H1 (cell line): ENCODE measurements at regions not wholly inside any gene's neighbourhood (a gene's known extent, or its start where the extent isn't known, plus 50 kb on each side); places are given as distances from the start of the nearest gene placed in this dataset.

Experiments
- CTCF ChIA-PET: fragments of 300-600 bp; sonication (Branson Sonifier 250); formaldehyde crosslinking; loops from one replicate; lab custom pipeline; 2021; ENCODE audit not compliant: partially characterized antibody; lab: Charles Lee
- POLR2A ChIA-PET: fragments of 300-600 bp; sonication (Branson Sonifier 250); formaldehyde crosslinking; loops from one replicate; lab custom pipeline; 2021; ENCODE audit warnings: inconsistent platforms; ENCODE audit not compliant: partially characterized antibody; lab: Charles Lee
- DNase-seq, 2 experiments: peaks; one replicate each; pipeline versions ENCODE4 v3.0.0 to v3.0.0-alpha.2; 2010 to 2022; ENCODE audit warnings: low spot score in 2 of 2, low read depth in 1 of 2, mixed read lengths in 1 of 2
- FAIRE-seq: peaks from 2 replicates; lab custom pipeline; 2011; peaks lifted over from hg19 to GRCh38; lab: Jason Lieb, UNC
- H2AFZ ChIP-seq: 2 replicates; pipeline ENCODE4 v1.8.1; 2012; ENCODE audit warnings: low read length, inconsistent platforms
- H2AK5ac ChIP-seq: 2 replicates; pipeline ENCODE4 v1.6.1; 2013; ENCODE audit warnings: low read depth, low read length
- H2BK120ac ChIP-seq: replicated peaks from 2 replicates; pipeline ENCODE3; 2013; ENCODE audit warnings: low read depth, low read length, inconsistent platforms
- H2BK12ac ChIP-seq: 2 replicates; pipeline ENCODE4 v1.6.1; 2013; ENCODE audit warnings: low read depth, low read length
- H2BK15ac ChIP-seq: 2 replicates; pipeline ENCODE4 v1.6.1; 2013; ENCODE audit warnings: low read length
- H2BK20ac ChIP-seq: 2 replicates; pipeline ENCODE4 v1.6.1; 2013; ENCODE audit warnings: low read length
- H2BK5ac ChIP-seq: 2 replicates; pipeline ENCODE4 v1.6.1; 2013; ENCODE audit warnings: low read depth, low read length
- H3K14ac ChIP-seq: 2 replicates; pipeline ENCODE4 v1.6.1; 2013; ENCODE audit warnings: inconsistent platforms; ENCODE audit not compliant: insufficient read length
- H3K18ac ChIP-seq: 2 replicates; pipeline ENCODE4 v1.6.1; 2013; ENCODE audit warnings: low read length; ENCODE audit errors: extremely low read depth
- H3K23ac ChIP-seq: 2 replicates; pipeline ENCODE4 v1.6.1; 2013; ENCODE audit warnings: inconsistent platforms; ENCODE audit not compliant: insufficient read length
- H3K23me2 ChIP-seq: 2 replicates; pipeline ENCODE4 v1.6.1; 2013; ENCODE audit warnings: low read depth, low read length
- H3K27ac ChIP-seq: 2 replicates; pipeline ENCODE4 v1.6.1; 2011; ENCODE audit warnings: low read depth, low read length, inconsistent platforms
- H3K27me3 ChIP-seq, 4 experiments: replicated peaks in 1 of 4; 1 replicate in 1 of 4; 2 replicates in 3 of 4; pipeline versions ENCODE4 v1.6.1 to v1.8.1; 2011 to 2013; ENCODE audit warnings: low read length in 3 of 4, mild to moderate bottlenecking in 3 of 4, inconsistent platforms in 2 of 4, mixed read lengths in 2 of 4, moderate library complexity in 1 of 4; ENCODE audit not compliant: control insufficient read depth in 3 of 4, insufficient read depth in 3 of 4; ENCODE audit errors: extremely low read depth in 1 of 4
- H3K36me3 ChIP-seq, 4 experiments: 2 replicates each; pipeline versions ENCODE4 v1.6.1 to v1.8.1; 2011 to 2013; ENCODE audit warnings: mild to moderate bottlenecking in 4 of 4, low read length in 3 of 4, moderate library complexity in 2 of 4, control low read depth in 1 of 4, inconsistent platforms in 1 of 4; ENCODE audit not compliant: insufficient read depth in 4 of 4, control insufficient read depth in 2 of 4
- H3K4ac ChIP-seq: replicated peaks from 2 replicates; pipeline ENCODE3; 2013; ENCODE audit warnings: low read length, low read depth, mixed read lengths, inconsistent platforms; ENCODE audit not compliant: insufficient read length
- H3K4me1 ChIP-seq, 4 experiments: replicated peaks in 1 of 4; 1 replicate in 1 of 4; 2 replicates in 3 of 4; pipeline versions ENCODE4 v1.6.1 to v1.8.1; 2011 to 2013; ENCODE audit warnings: low read length in 3 of 4, inconsistent platforms in 2 of 4, mixed read lengths in 1 of 4; ENCODE audit not compliant: insufficient read depth in 4 of 4, control insufficient read depth in 3 of 4
- H3K4me2 ChIP-seq, 2 experiments: 2 replicates each; pipeline versions ENCODE4 v1.6.1 to v1.8.1; 2011 to 2013; ENCODE audit warnings: low read depth in 2 of 2, low read length in 2 of 2, control low read depth in 1 of 2, inconsistent platforms in 1 of 2, mild to moderate bottlenecking in 1 of 2; ENCODE audit not compliant: insufficient read depth in 1 of 2
- H3K4me3 ChIP-seq, 4 experiments: fragments of 200-600, 300-600 bp in 1 of 4; sonication (generic), shearing (Covaris generic), sonication (Bioruptor Twin) in 1 of 4; 2 replicates each; pipeline versions ENCODE4 v1.5.1 to v1.8.1; 2011 to 2016; ENCODE audit warnings: low read length in 4 of 4, low read depth in 3 of 4, control low read depth in 2 of 4, inconsistent platforms in 2 of 4, mild to moderate bottlenecking in 2 of 4, mixed read lengths in 1 of 4, moderate library complexity in 1 of 4; ENCODE audit not compliant: insufficient read depth in 2 of 4; ENCODE audit errors: extremely low read depth in 1 of 4
- H3K56ac ChIP-seq: replicated peaks from 2 replicates; pipeline ENCODE3; 2013; ENCODE audit warnings: low read depth, mild to moderate bottlenecking, mixed read lengths, low read length, inconsistent platforms; ENCODE audit not compliant: insufficient read length
- H3K79me1 ChIP-seq: 2 replicates; pipeline ENCODE4 v1.6.1; 2013; ENCODE audit warnings: low read depth, low read length, control low read depth
- H3K79me2 ChIP-seq, 2 experiments: 2 replicates each; pipeline versions ENCODE4 v1.6.1 to v1.8.1; 2012 to 2013; ENCODE audit warnings: low read length in 2 of 2, mild to moderate bottlenecking in 2 of 2, inconsistent platforms in 1 of 2; ENCODE audit not compliant: insufficient read depth in 2 of 2, control insufficient read depth in 1 of 2
- H3K9ac ChIP-seq, 4 experiments: replicated peaks in 1 of 4; 1 replicate in 1 of 4; 2 replicates in 3 of 4; pipeline versions ENCODE4 v1.6.1 to v1.8.1; 2011 to 2013; ENCODE audit warnings: low read depth in 3 of 4, low read length in 3 of 4, control low read depth in 2 of 4, mild to moderate bottlenecking in 2 of 4, moderate library complexity in 2 of 4, inconsistent platforms in 1 of 4; ENCODE audit errors: extremely low read depth in 1 of 4
- H3K9me3 ChIP-seq, 2 experiments: 2 replicates each; pipeline versions ENCODE4 v1.6.1 to v1.8.1; 2012 to 2013; ENCODE audit warnings: mild to moderate bottlenecking in 2 of 2, moderate library complexity in 2 of 2, control low read depth in 1 of 2, inconsistent platforms in 1 of 2, low read depth in 1 of 2, low read length in 1 of 2, mixed read lengths in 1 of 2; ENCODE audit not compliant: insufficient read depth in 2 of 2
- H4K20me1 ChIP-seq, 2 experiments: replicated peaks in 1 of 2; 2 replicates each; pipeline versions ENCODE3 to v1.8.1; 2011 to 2013; ENCODE audit warnings: inconsistent platforms in 2 of 2, low read length in 2 of 2, mild to moderate bottlenecking in 1 of 2; ENCODE audit not compliant: insufficient read depth in 2 of 2, control insufficient read depth in 1 of 2
- H4K5ac ChIP-seq: 2 replicates; pipeline ENCODE4 v1.6.1; 2013; ENCODE audit warnings: low read length, low read depth, mixed read lengths, inconsistent platforms; ENCODE audit not compliant: insufficient read length
- H4K8ac ChIP-seq: 2 replicates; pipeline ENCODE4 v1.8.0; 2013; ENCODE audit warnings: mild to moderate bottlenecking, moderate library complexity, low read length, inconsistent platforms; ENCODE audit not compliant: insufficient read depth; ENCODE audit errors: extremely low read depth
- H4K91ac ChIP-seq: replicated peaks from 2 replicates; pipeline ENCODE3; 2013; ENCODE audit warnings: low read length, mixed read lengths, inconsistent platforms; ENCODE audit not compliant: insufficient read length
- CBX8 ChIP-seq: fragments of 300-800, 300-1000 bp; sonication (generic); IDR thresholded peaks from 2 replicates; pipeline ENCODE4 v1.7.1; 2016; ENCODE audit warnings: low read depth, low read length, borderline replicate concordance
- EGR1 ChIP-seq: IDR thresholded peaks from 2 replicates; pipeline ENCODE4 v1.6.1; 2011; ENCODE audit warnings: low read depth, low read length, borderline replicate concordance
- FOSL1 ChIP-seq: IDR thresholded peaks from 2 replicates; pipeline ENCODE4 v1.6.1; 2011; ENCODE audit warnings: mild to moderate bottlenecking, low read depth, low read length, moderate library complexity; ENCODE audit not compliant: insufficient read depth
- GTF2F1 ChIP-seq: IDR thresholded peaks from 2 replicates; pipeline ENCODE4 v1.6.1; 2012; ENCODE audit warnings: low read depth, low read length, improper control_type of control experiment, borderline replicate concordance
- NANOG ChIP-seq: IDR thresholded peaks from 2 replicates; pipeline ENCODE4 v1.6.1; 2011; ENCODE audit warnings: low read length, low read depth, mild to moderate bottlenecking, inconsistent platforms; ENCODE audit not compliant: insufficient read depth, poor library complexity, severe bottlenecking
- SP1 ChIP-seq: IDR thresholded peaks from 2 replicates; pipeline ENCODE4 v1.6.1; 2011; ENCODE audit warnings: low read depth, low read length
- SRF ChIP-seq: IDR thresholded peaks from 2 replicates; pipeline ENCODE4 v1.6.1; 2011; ENCODE audit warnings: mild to moderate bottlenecking, low read depth, low read length, moderate library complexity
- TBP ChIP-seq: IDR thresholded peaks from 2 replicates; pipeline ENCODE4 v1.6.1; 2011; ENCODE audit warnings: low read depth, low read length, improper control_type of control experiment
- TEAD4 ChIP-seq: IDR thresholded peaks from 2 replicates; pipeline ENCODE4 v1.6.1; 2012; ENCODE audit warnings: low read depth, low read length, inconsistent platforms, mixed read lengths
- YY1 ChIP-seq: IDR thresholded peaks from 2 replicates; pipeline ENCODE4 v1.6.1; 2011; ENCODE audit warnings: low read depth, mild to moderate bottlenecking, low read length
- ZNF274 ChIP-seq: IDR thresholded peaks from 2 replicates; pipeline ENCODE4 v1.7.0; 2012; ENCODE audit warnings: low read length, borderline replicate concordance; ENCODE audit errors: extremely low read depth
- WGBS, 2 experiments: shearing (Covaris generic) in 1 of 2; methylation state at CpG; one replicate each; pipeline versions ENCODE4 v1.1.6 to v1.1.7; 2013 to 2015; ENCODE audit warnings: low lambda C conversion rate in 2 of 2, mixed read lengths in 2 of 2, inconsistent platforms in 1 of 2, low coverage in 1 of 2, missing lambda C conversion rate in 1 of 2; ENCODE audit not compliant: insufficient replicate concordance in 2 of 2, insufficient coverage in 1 of 2, insufficient read length in 1 of 2; ENCODE audit errors: extremely low coverage in 1 of 2, missing lambda C conversion rate in 1 of 2; 5-methylcytosine and 5-hydroxymethylcytosine counted together
- TF ChIP-seq, protein P1 (sequence below), 3 experiments: IDR thresholded peaks; 1 replicate in 2 of 3; 2 replicates in 1 of 3; pipeline versions ENCODE4 v1.5.1 to v1.6.1; 2011; ENCODE audit warnings: low read length in 3 of 3, mild to moderate bottlenecking in 3 of 3, inconsistent platforms in 2 of 3, low read depth in 1 of 3, moderate library complexity in 1 of 3; ENCODE audit not compliant: insufficient read depth in 1 of 3; ENCODE audit errors: control extremely low read depth in 1 of 3

GRCh38 chr3:6155650-6156338 is 705.1 kb upstream of the GRM7 start:
- POLR2A ChIA-PET = no interaction called here
- Histone ChIP-seq H2BK120ac (no peak overlapping the region), H3K4me2 (no peak overlapping the region), H2BK12ac (no peak overlapping the region), H3K4me3 (no peak overlapping the region), H3K4me1 (no peaks in the 10 kb centered on the region), H3K9me3 (no peaks in the 10 kb centered on the region), H2AK5ac (no peak overlapping the region), H2BK20ac (no peak overlapping the region), H4K5ac (no peak overlapping the region), H3K14ac (no peak overlapping the region), H3K27me3 (no peaks in the 10 kb centered on the region), H3K9ac (no peak overlapping the region), H2AFZ (no peak overlapping the region), H3K18ac (no peak overlapping the region), H4K20me1 (no peaks in the 10 kb centered on the region), H3K4ac (no peak overlapping the region), H3K27ac (no peak overlapping the region), H2BK5ac (no peak overlapping the region), H4K91ac (no peak overlapping the region), H3K56ac (no peak overlapping the region), H3K36me3 (no peaks in the 10 kb centered on the region), H3K79me1 (no peaks in the 10 kb centered on the region), H2BK15ac (no peak overlapping the region), H3K79me2 (no peaks in the 10 kb centered on the region), H4K8ac (no peak overlapping the region), H3K23ac (no peak overlapping the region), H3K23me2 (no peaks in the 10 kb centered on the region)
- FAIRE-seq (no peak), DNase-seq (no peak)
- CTCF ChIA-PET = no interaction called here
- 94% methylated on average over 4 of the region's 4 CpGs; no CpG with 5 or more reads in 1 of the 2 experiments for WGBS, 2 experiments
- TF ChIP-seq SRF (no peak), SP1 (no peak), TBP (no peak), NANOG (no peak), GTF2F1 (no peak), EGR1 (no peak), TEAD4 (no peak), CBX8 (no peak), FOSL1 (no peak), YY1 (no peak), ZNF274 (no peak)
- TF ChIP-seq, protein P1, sequence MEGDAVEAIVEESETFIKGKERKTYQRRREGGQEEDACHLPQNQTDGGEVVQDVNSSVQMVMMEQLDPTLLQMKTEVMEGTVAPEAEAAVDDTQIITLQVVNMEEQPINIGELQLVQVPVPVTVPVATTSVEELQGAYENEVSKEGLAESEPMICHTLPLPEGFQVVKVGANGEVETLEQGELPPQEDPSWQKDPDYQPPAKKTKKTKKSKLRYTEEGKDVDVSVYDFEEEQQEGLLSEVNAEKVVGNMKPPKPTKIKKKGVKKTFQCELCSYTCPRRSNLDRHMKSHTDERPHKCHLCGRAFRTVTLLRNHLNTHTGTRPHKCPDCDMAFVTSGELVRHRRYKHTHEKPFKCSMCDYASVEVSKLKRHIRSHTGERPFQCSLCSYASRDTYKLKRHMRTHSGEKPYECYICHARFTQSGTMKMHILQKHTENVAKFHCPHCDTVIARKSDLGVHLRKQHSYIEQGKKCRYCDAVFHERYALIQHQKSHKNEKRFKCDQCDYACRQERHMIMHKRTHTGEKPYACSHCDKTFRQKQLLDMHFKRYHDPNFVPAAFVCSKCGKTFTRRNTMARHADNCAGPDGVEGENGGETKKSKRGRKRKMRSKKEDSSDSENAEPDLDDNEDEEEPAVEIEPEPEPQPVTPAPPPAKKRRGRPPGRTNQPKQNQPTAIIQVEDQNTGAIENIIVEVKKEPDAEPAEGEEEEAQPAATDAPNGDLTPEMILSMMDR (IDR thresholded peaks at IDR 0.05; ENCODE audit: control extremely low read depth in 1 of 3, insufficient read depth in 1 of 3, low read depth in 1 of 3, low read length in 3 of 3) = no peak
